Uterus (tissue), 3 donors: ENCODE measurements at regions not wholly inside any gene's neighbourhood (a gene's known extent, or its start where the extent isn't known, plus 50 kb on each side); places are given as distances from the start of the nearest gene placed in this dataset.

Experiments
- DNase-seq, 2 donors: peaks; one replicate each; pipeline ENCODE4 v3.0.0-alpha.2; 2019 to 2020
- H3K27ac ChIP-seq, 2 donors: fragments of 200-600 bp; sonication (generic); 1 replicate in 1 of 2; 2 replicates in 1 of 2; pipeline ENCODE4 v1.5.1; 2016 to 2018
- H3K27me3 ChIP-seq, 2 donors: fragments of 200-600 bp; sonication (generic); one replicate each; pipeline ENCODE4 v1.5.1; 2018 to 2019; ENCODE audit warnings: control low read depth in 1 of 2
- H3K36me3 ChIP-seq, 2 donors: fragments of 200-600 bp; sonication (generic); one replicate each; pipeline ENCODE4 v1.5.1; 2019; ENCODE audit warnings: control low read depth in 1 of 2
- H3K4me1 ChIP-seq, 2 donors: fragments of 200-600 bp; sonication (generic); one replicate each; pipeline ENCODE4 v1.5.1; 2018 to 2019; ENCODE audit warnings: control low read depth in 1 of 2
- H3K4me3 ChIP-seq, 2 donors: fragments of 200-600 bp; sonication (generic); 1 replicate in 1 of 2; 2 replicates in 1 of 2; pipeline ENCODE4 v1.5.1; 2018 to 2019; ENCODE audit warnings: mild to moderate bottlenecking in 1 of 2
- H3K9me3 ChIP-seq, 2 donors: fragments of 200-600 bp; sonication (generic); one replicate each; pipeline ENCODE4 v1.5.1; 2019; ENCODE audit warnings: control low read depth in 1 of 2
- POLR2A ChIP-seq, 2 donors: fragments of 450-650 bp; IDR thresholded peaks; one replicate each; pipeline ENCODE4 v1.6.1; 2016; ENCODE audit warnings: antibody characterized with exemption in 2 of 2, mild to moderate bottlenecking in 1 of 2, moderate library complexity in 1 of 2
- intact Hi-C: fragments of 100-400 bp; cut with DNase I; formaldehyde crosslinking; loops from one replicate; pipeline ENCODE4 v1.15.1; 2023; ENCODE audit warnings: low total_unique reads
- TF ChIP-seq, protein P1 (sequence below), 4 experiments: fragments of 200-600 bp in 2 of 4; fragments of 450-650 bp in 2 of 4; sonication (generic) in 2 of 4; IDR thresholded peaks; one replicate each; pipeline ENCODE4 v1.5.1; 2016 to 2019; ENCODE audit warnings: antibody characterized with exemption in 4 of 4, mild to moderate bottlenecking in 2 of 4, moderate library complexity in 1 of 4
- donor health status: DM: yes; HTN: yes; CAD: no.

DNA sequence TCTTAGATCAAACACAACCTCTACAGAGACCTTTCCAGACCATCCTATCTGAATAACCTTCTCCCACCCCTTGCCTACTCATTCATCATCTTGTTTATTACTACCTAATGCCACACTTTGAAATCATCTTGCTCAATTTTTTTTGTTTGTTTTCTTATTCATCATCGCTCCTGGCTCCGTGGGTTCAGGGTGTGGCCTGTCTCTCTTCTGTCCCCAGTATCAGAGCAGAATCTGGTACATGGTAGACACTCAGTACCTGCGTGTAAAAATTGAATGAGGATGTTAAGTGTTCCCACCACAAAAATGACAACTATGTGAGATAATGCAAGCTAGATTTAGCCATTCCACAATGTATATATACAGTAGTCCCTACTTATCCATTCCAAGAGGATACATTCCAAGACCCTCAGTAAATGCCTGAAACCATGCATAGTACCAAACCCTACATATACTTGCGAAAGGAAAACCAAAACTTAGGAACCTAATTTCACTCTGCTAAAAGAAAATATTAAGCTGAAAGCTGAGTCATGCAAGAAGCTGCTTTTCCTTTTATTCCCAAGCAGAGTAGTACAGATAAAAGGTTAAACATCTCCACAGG, 72.1 kb upstream of the SEC61G start:
- Histone ChIP-seq H3K4me1 (no peaks in the 10 kb centered on the region), H3K36me3 (no peaks in the 10 kb centered on the region), H3K9me3 (no peaks in the 10 kb centered on the region), H3K27me3 (no peaks in the 10 kb centered on the region), H3K4me3 (no peak overlapping the region), H3K27ac (no peak overlapping the region)
- no peak for DNase-seq
- TF ChIP-seq POLR2A (IDR thresholded peaks at IDR 0.05): no peak
- TF ChIP-seq, protein P1, sequence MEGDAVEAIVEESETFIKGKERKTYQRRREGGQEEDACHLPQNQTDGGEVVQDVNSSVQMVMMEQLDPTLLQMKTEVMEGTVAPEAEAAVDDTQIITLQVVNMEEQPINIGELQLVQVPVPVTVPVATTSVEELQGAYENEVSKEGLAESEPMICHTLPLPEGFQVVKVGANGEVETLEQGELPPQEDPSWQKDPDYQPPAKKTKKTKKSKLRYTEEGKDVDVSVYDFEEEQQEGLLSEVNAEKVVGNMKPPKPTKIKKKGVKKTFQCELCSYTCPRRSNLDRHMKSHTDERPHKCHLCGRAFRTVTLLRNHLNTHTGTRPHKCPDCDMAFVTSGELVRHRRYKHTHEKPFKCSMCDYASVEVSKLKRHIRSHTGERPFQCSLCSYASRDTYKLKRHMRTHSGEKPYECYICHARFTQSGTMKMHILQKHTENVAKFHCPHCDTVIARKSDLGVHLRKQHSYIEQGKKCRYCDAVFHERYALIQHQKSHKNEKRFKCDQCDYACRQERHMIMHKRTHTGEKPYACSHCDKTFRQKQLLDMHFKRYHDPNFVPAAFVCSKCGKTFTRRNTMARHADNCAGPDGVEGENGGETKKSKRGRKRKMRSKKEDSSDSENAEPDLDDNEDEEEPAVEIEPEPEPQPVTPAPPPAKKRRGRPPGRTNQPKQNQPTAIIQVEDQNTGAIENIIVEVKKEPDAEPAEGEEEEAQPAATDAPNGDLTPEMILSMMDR (IDR thresholded peaks at IDR 0.05): no peak
- intact Hi-C loops: no loop called here

DNA sequence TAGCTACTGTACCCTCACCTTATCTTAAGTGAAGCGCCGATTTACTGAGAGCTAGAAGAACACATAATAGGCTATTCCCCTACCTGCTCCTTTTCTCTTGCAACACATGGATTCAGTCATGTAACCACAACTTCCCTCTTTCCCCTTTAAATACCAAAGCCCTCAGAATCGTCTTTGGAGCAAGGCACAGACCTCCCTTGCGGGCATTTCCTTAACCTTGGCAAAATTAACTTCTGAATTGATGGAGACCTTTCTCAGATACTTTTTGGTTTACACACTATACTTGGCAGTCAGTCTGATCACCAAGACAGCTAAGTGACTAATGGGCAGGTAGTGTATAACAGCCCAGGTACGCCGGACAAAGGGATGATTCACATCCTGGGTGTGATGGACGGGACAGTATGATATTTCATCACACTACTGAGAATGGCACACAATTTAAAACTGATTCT, 72.7 kb upstream of the SEC61G start:
- Histone ChIP-seq H3K36me3 (no peaks in the 10 kb centered on the region), H3K4me1 (no peaks in the 10 kb centered on the region), H3K27ac (no peak overlapping the region), H3K9me3 (no peaks in the 10 kb centered on the region), H3K4me3 (no peak overlapping the region), H3K27me3 (no peaks in the 10 kb centered on the region)
- TF ChIP-seq, protein P1 (IDR thresholded peaks at IDR 0.05): no peak
- TF ChIP-seq POLR2A (IDR thresholded peaks at IDR 0.05): no peak
- DNase-seq: no peak
- intact Hi-C loops: no loop called here

GRCh38 chr7:54833001-54833467, 74.0 kb upstream of the SEC61G start:
- H3K9me3 ChIP-seq: no peaks in the 10 kb centered on the region

GRCh38 chr7:54837168-54837567, 78.2 kb upstream of the SEC61G start:
- Histone ChIP-seq H3K9me3 (no peaks in the 10 kb centered on the region), H3K36me3 (no peaks in the 10 kb centered on the region), H3K4me1 (peaks cover 0 to 16% of the 10 kb centered on the region in 2 donors), H3K4me3 (no peak overlapping the region), H3K27ac (peak overlapping the region; percentile 69 to 77), H3K27me3 (no peaks in the 10 kb centered on the region)
- TF ChIP-seq, protein P1 (IDR thresholded peaks at IDR 0.05): no peak
- TF ChIP-seq POLR2A (IDR thresholded peaks at IDR 0.05): no peak
- intact Hi-C loops: no loop called here
- no peak for DNase-seq

More at GRCh38 chr7:54833001-54833467, 74.0 kb upstream of the SEC61G start:
- Histone ChIP-seq H3K27ac (no peak overlapping the region), H3K4me1 (peaks cover 0 to 10% of the 10 kb centered on the region in 2 donors), H3K36me3 (no peaks in the 10 kb centered on the region), H3K4me3 (no peak overlapping the region), H3K27me3 (no peaks in the 10 kb centered on the region)
- no peak for TF ChIP-seq POLR2A (IDR thresholded peaks at IDR 0.05)
- TF ChIP-seq, protein P1 (IDR thresholded peaks at IDR 0.05): no peak
- no peak for DNase-seq
- intact Hi-C loops: no loop called here

- Histone ChIP-seq H3K9me3 (no peaks in the 10 kb centered on the region), H3K27ac (peak overlapping the region; percentile 69 to 77), H3K27me3 (no peaks in the 10 kb centered on the region), H3K4me3 (no peak overlapping the region), H3K4me1 (peaks cover 0 to 16% of the 10 kb centered on the region in 2 donors), H3K36me3 (no peaks in the 10 kb centered on the region)
- intact Hi-C loops: no loop called here
- TF ChIP-seq, protein P1 (IDR thresholded peaks at IDR 0.05): no peak
- no peak for TF ChIP-seq POLR2A (IDR thresholded peaks at IDR 0.05)
- no peak for DNase-seq
These were observed 78.8 kb upstream of the SEC61G start for GRCh38 chr7:54837761-54838160.
